ENCODE measurements at regions not wholly inside any gene's neighbourhood (a gene's known extent, or its start where the extent isn't known, plus 50 kb on each side); places are given as distances from the start of the nearest gene placed in this dataset.

DNA sequence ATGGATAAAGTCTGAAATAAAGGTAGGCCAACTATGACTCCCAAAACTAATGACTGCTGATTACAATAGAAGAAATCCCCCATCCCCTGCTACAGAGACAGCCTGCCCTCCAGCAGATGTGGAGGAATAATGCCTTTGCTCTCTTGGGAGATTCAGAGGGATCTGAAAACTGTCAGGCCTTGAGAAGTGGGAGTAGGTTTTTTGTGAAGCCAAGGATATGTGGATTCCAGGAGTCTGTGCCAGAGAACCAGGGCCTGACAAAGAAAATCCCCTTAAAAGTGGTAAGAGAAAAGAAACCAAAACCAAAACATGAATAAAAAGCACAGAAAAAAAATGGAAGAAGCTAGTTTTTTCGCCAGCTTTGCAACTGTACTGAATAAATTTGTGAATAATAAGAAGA lies 397.6 kb downstream of the ZNF521 start (continued):
- TF ChIP-seq, protein P1, sequence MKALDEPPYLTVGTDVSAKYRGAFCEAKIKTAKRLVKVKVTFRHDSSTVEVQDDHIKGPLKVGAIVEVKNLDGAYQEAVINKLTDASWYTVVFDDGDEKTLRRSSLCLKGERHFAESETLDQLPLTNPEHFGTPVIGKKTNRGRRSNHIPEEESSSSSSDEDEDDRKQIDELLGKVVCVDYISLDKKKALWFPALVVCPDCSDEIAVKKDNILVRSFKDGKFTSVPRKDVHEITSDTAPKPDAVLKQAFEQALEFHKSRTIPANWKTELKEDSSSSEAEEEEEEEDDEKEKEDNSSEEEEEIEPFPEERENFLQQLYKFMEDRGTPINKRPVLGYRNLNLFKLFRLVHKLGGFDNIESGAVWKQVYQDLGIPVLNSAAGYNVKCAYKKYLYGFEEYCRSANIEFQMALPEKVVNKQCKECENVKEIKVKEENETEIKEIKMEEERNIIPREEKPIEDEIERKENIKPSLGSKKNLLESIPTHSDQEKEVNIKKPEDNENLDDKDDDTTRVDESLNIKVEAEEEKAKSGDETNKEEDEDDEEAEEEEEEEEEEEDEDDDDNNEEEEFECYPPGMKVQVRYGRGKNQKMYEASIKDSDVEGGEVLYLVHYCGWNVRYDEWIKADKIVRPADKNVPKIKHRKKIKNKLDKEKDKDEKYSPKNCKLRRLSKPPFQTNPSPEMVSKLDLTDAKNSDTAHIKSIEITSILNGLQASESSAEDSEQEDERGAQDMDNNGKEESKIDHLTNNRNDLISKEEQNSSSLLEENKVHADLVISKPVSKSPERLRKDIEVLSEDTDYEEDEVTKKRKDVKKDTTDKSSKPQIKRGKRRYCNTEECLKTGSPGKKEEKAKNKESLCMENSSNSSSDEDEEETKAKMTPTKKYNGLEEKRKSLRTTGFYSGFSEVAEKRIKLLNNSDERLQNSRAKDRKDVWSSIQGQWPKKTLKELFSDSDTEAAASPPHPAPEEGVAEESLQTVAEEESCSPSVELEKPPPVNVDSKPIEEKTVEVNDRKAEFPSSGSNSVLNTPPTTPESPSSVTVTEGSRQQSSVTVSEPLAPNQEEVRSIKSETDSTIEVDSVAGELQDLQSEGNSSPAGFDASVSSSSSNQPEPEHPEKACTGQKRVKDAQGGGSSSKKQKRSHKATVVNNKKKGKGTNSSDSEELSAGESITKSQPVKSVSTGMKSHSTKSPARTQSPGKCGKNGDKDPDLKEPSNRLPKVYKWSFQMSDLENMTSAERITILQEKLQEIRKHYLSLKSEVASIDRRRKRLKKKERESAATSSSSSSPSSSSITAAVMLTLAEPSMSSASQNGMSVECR (CRISPR knock-in tag; IDR thresholded peaks at IDR 0.05; ENCODE audit: borderline replicate concordance) = no peak
- TF ChIP-seq, protein P2, sequence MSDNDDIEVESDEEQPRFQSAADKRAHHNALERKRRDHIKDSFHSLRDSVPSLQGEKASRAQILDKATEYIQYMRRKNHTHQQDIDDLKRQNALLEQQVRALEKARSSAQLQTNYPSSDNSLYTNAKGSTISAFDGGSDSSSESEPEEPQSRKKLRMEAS (CRISPR knock-in tag; IDR thresholded peaks at IDR 0.05) = no peak
- TF ChIP-seq E2F4 (CRISPR knock-in tag; IDR thresholded peaks at IDR 0.05; ENCODE audit: borderline replicate concordance, low read depth) (no peak), EMX1 (CRISPR knock-in tag; IDR thresholded peaks at IDR 0.05) (no peak), IRF1 (CRISPR knock-in tag; IDR thresholded peaks at IDR 0.05) (no peak), JAZF1 (CRISPR knock-in tag; IDR thresholded peaks at IDR 0.05) (no peak), GABPB1 (CRISPR knock-in tag; IDR thresholded peaks at IDR 0.05) (no peak), TEAD4 (CRISPR knock-in tag; IDR thresholded peaks at IDR 0.05) (no peak), SP1 (CRISPR knock-in tag; conservative IDR thresholded peaks at IDR 0.05) (no peak)
- TF ChIP-seq, protein P3, sequence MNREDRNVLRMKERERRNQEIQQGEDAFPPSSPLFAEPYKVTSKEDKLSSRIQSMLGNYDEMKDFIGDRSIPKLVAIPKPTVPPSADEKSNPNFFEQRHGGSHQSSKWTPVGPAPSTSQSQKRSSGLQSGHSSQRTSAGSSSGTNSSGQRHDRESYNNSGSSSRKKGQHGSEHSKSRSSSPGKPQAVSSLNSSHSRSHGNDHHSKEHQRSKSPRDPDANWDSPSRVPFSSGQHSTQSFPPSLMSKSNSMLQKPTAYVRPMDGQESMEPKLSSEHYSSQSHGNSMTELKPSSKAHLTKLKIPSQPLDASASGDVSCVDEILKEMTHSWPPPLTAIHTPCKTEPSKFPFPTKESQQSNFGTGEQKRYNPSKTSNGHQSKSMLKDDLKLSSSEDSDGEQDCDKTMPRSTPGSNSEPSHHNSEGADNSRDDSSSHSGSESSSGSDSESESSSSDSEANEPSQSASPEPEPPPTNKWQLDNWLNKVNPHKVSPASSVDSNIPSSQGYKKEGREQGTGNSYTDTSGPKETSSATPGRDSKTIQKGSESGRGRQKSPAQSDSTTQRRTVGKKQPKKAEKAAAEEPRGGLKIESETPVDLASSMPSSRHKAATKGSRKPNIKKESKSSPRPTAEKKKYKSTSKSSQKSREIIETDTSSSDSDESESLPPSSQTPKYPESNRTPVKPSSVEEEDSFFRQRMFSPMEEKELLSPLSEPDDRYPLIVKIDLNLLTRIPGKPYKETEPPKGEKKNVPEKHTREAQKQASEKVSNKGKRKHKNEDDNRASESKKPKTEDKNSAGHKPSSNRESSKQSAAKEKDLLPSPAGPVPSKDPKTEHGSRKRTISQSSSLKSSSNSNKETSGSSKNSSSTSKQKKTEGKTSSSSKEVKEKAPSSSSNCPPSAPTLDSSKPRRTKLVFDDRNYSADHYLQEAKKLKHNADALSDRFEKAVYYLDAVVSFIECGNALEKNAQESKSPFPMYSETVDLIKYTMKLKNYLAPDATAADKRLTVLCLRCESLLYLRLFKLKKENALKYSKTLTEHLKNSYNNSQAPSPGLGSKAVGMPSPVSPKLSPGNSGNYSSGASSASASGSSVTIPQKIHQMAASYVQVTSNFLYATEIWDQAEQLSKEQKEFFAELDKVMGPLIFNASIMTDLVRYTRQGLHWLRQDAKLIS (CRISPR knock-in tag; IDR thresholded peaks at IDR 0.05; ENCODE audit: borderline replicate concordance) = no peak
- TF ChIP-seq, protein P4, sequence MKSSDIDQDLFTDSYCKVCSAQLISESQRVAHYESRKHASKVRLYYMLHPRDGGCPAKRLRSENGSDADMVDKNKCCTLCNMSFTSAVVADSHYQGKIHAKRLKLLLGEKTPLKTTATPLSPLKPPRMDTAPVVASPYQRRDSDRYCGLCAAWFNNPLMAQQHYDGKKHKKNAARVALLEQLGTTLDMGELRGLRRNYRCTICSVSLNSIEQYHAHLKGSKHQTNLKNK (CRISPR knock-in tag; IDR thresholded peaks at IDR 0.05) = no peak

- no peak overlapping the region for H3K27ac Mint-ChIP-seq
- CTCF ChIA-PET = no interaction called here
- no peaks in the 10 kb centered on the region; the same call in 1 of the 2 replicates for H3K27me3 Mint-ChIP-seq (ENCODE audit: low read depth)
- peaks cover 6% of the 10 kb centered on the region for H3K9me3 Mint-ChIP-seq
- POLR2A ChIA-PET = no interaction called here
- DNase-seq (ENCODE audit: low spot score) (no peak), ATAC-seq (no peak)
- no peak overlapping the region for H3K4me3 Mint-ChIP-seq
- H3K36me3 Mint-ChIP-seq = no peaks in the 10 kb centered on the region
- H3K4me1 Mint-ChIP-seq = peaks cover 11% of the 10 kb centered on the region
- TF ChIP-seq NFE2L1 (CRISPR knock-in tag; IDR thresholded peaks at IDR 0.05) = no peak
- no peak for TF ChIP-seq GTF2I (CRISPR knock-in tag; conservative IDR thresholded peaks at IDR 0.05)
- TF ChIP-seq, protein P5, sequence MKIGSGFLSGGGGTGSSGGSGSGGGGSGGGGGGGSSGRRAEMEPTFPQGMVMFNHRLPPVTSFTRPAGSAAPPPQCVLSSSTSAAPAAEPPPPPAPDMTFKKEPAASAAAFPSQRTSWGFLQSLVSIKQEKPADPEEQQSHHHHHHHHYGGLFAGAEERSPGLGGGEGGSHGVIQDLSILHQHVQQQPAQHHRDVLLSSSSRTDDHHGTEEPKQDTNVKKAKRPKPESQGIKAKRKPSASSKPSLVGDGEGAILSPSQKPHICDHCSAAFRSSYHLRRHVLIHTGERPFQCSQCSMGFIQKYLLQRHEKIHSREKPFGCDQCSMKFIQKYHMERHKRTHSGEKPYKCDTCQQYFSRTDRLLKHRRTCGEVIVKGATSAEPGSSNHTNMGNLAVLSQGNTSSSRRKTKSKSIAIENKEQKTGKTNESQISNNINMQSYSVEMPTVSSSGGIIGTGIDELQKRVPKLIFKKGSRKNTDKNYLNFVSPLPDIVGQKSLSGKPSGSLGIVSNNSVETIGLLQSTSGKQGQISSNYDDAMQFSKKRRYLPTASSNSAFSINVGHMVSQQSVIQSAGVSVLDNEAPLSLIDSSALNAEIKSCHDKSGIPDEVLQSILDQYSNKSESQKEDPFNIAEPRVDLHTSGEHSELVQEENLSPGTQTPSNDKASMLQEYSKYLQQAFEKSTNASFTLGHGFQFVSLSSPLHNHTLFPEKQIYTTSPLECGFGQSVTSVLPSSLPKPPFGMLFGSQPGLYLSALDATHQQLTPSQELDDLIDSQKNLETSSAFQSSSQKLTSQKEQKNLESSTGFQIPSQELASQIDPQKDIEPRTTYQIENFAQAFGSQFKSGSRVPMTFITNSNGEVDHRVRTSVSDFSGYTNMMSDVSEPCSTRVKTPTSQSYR (CRISPR knock-in tag; IDR thresholded peaks at IDR 0.05) = no peak
- TF ChIP-seq ZNF423 (CRISPR knock-in tag; IDR thresholded peaks at IDR 0.05) = no peak
- TF ChIP-seq, protein P6, sequence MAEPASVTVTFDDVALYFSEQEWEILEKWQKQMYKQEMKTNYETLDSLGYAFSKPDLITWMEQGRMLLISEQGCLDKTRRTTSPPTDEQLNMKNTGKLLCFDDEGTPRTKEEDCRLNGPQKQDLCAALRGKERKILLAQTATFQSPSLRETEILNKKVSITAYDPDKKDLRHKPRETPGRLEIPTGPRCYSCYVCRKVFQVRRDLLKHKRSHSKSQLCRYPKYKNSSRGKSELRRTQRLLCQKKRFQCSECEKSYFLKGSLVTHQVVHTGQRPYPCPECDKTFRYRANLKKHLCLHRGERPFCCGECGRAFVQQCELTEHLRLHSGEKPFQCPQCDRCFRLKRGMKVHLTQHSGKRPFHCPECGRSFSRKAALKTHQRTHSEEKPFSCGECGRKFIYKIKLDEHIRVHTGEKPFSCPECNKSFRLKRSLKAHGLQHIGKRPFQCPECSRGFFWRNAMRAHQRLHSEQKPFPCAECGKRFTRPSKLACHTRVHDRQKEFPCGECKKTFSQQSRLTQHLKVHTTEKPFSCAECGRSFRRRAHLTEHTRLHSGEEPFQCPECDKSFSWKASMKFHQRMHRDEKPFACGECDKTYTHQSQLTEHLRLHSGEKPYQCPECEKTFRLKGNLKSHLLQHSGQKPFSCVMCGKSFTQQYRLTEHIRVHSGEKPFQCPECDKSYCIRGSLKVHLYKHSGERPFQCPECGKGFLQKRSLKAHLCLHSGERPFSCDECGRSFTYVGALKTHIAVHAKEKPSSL (CRISPR knock-in tag; conservative IDR thresholded peaks at IDR 0.05) = no peak
- TF ChIP-seq ZNF219 (CRISPR knock-in tag; IDR thresholded peaks at IDR 0.05; ENCODE audit: borderline replicate concordance) = no peak
- no peak for TF ChIP-seq TEAD4 (CRISPR knock-in tag; IDR thresholded peaks at IDR 0.05)
- no peak for TF ChIP-seq ZNF396 (CRISPR knock-in tag; IDR thresholded peaks at IDR 0.05; ENCODE audit: borderline replicate concordance)
- TF ChIP-seq, protein P7, sequence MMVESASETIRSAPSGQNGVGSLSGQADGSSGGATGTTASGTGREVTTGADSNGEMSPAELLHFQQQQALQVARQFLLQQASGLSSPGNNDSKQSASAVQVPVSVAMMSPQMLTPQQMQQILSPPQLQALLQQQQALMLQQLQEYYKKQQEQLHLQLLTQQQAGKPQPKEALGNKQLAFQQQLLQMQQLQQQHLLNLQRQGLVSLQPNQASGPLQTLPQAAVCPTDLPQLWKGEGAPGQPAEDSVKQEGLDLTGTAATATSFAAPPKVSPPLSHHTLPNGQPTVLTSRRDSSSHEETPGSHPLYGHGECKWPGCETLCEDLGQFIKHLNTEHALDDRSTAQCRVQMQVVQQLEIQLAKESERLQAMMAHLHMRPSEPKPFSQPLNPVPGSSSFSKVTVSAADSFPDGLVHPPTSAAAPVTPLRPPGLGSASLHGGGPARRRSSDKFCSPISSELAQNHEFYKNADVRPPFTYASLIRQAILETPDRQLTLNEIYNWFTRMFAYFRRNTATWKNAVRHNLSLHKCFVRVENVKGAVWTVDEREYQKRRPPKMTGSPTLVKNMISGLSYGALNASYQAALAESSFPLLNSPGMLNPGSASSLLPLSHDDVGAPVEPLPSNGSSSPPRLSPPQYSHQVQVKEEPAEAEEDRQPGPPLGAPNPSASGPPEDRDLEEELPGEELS (CRISPR knock-in tag; IDR thresholded peaks at IDR 0.05) = no peak
These were observed 394.0 kb downstream of the ZNF521 start for GRCh38 chr18:24958001-24958400.

Measured in WTC11 (cell line).